Adrenal gland (tissue), 5 donors: ENCODE measurements at regions not wholly inside any gene's neighbourhood (a gene's known extent, or its start where the extent isn't known, plus 50 kb on each side); places are given as distances from the start of the nearest gene placed in this dataset.

ENCODE experiments used
- CTCF ChIP-seq, 6 experiments: fragments of 450-650 bp in 4 of 6; fragments of 200-600 bp in 2 of 6; sonication (generic) in 1 of 6; IDR thresholded peaks; 1 replicate in 5 of 6; 2 replicates in 1 of 6; pipeline versions ENCODE4 v1.5.1 to v1.8.0; 2016 to 2021; ENCODE audit warnings: antibody characterized with exemption in 6 of 6, mild to moderate bottlenecking in 2 of 6, moderate library complexity in 1 of 6
- POLR2A ChIP-seq, 2 donors: fragments of 450-650 bp; IDR thresholded peaks; one replicate each; pipeline ENCODE4 v1.6.1; 2017; ENCODE audit warnings: antibody characterized with exemption in 2 of 2, mild to moderate bottlenecking in 2 of 2, moderate library complexity in 1 of 2
- donor health status: DM: no; HTN: no; CAD: no.

GRCh38 chr10:7039859-7040258 is 371.0 kb downstream of the SFMBT2 start:
- no peak for TF ChIP-seq CTCF (IDR thresholded peaks at IDR 0.05)
- TF ChIP-seq POLR2A (IDR thresholded peaks at IDR 0.05), result no peak
